H1 (cell line): ENCODE measurements at regions not wholly inside any gene's neighbourhood (a gene's known extent, or its start where the extent isn't known, plus 50 kb on each side); places are given as distances from the start of the nearest gene placed in this dataset.

ENCODE experiments used
- CTCF ChIA-PET: fragments of 300-600 bp; sonication (Branson Sonifier 250); formaldehyde crosslinking; loops from one replicate; lab custom pipeline; 2021; ENCODE audit not compliant: partially characterized antibody; lab: Charles Lee
- POLR2A ChIA-PET: fragments of 300-600 bp; sonication (Branson Sonifier 250); formaldehyde crosslinking; loops from one replicate; lab custom pipeline; 2021; ENCODE audit warnings: inconsistent platforms; ENCODE audit not compliant: partially characterized antibody; lab: Charles Lee
- DNase-seq, 2 experiments: peaks; one replicate each; pipeline versions ENCODE4 v3.0.0 to v3.0.0-alpha.2; 2010 to 2022; ENCODE audit warnings: low spot score in 2 of 2, low read depth in 1 of 2, mixed read lengths in 1 of 2
- FAIRE-seq: peaks from 2 replicates; lab custom pipeline; 2011; peaks lifted over from hg19 to GRCh38; lab: Jason Lieb, UNC
- H2AFZ ChIP-seq: 2 replicates; pipeline ENCODE4 v1.8.1; 2012; ENCODE audit warnings: low read length, inconsistent platforms
- H2AK5ac ChIP-seq: 2 replicates; pipeline ENCODE4 v1.6.1; 2013; ENCODE audit warnings: low read depth, low read length
- H2BK120ac ChIP-seq: replicated peaks from 2 replicates; pipeline ENCODE3; 2013; ENCODE audit warnings: low read depth, low read length, inconsistent platforms
- H2BK12ac ChIP-seq: 2 replicates; pipeline ENCODE4 v1.6.1; 2013; ENCODE audit warnings: low read depth, low read length
- H2BK15ac ChIP-seq: 2 replicates; pipeline ENCODE4 v1.6.1; 2013; ENCODE audit warnings: low read length
- H2BK20ac ChIP-seq: 2 replicates; pipeline ENCODE4 v1.6.1; 2013; ENCODE audit warnings: low read length
- H2BK5ac ChIP-seq: 2 replicates; pipeline ENCODE4 v1.6.1; 2013; ENCODE audit warnings: low read depth, low read length
- H3K14ac ChIP-seq: 2 replicates; pipeline ENCODE4 v1.6.1; 2013; ENCODE audit warnings: inconsistent platforms; ENCODE audit not compliant: insufficient read length
- H3K18ac ChIP-seq: 2 replicates; pipeline ENCODE4 v1.6.1; 2013; ENCODE audit warnings: low read length; ENCODE audit errors: extremely low read depth
- H3K23ac ChIP-seq: 2 replicates; pipeline ENCODE4 v1.6.1; 2013; ENCODE audit warnings: inconsistent platforms; ENCODE audit not compliant: insufficient read length
- H3K23me2 ChIP-seq: 2 replicates; pipeline ENCODE4 v1.6.1; 2013; ENCODE audit warnings: low read depth, low read length
- H3K27ac ChIP-seq: 2 replicates; pipeline ENCODE4 v1.6.1; 2011; ENCODE audit warnings: low read depth, low read length, inconsistent platforms
- H3K27me3 ChIP-seq, 4 experiments: replicated peaks in 1 of 4; 1 replicate in 1 of 4; 2 replicates in 3 of 4; pipeline versions ENCODE4 v1.6.1 to v1.8.1; 2011 to 2013; ENCODE audit warnings: low read length in 3 of 4, mild to moderate bottlenecking in 3 of 4, inconsistent platforms in 2 of 4, mixed read lengths in 2 of 4, moderate library complexity in 1 of 4; ENCODE audit not compliant: control insufficient read depth in 3 of 4, insufficient read depth in 3 of 4; ENCODE audit errors: extremely low read depth in 1 of 4
- H3K36me3 ChIP-seq, 4 experiments: 2 replicates each; pipeline versions ENCODE4 v1.6.1 to v1.8.1; 2011 to 2013; ENCODE audit warnings: mild to moderate bottlenecking in 4 of 4, low read length in 3 of 4, moderate library complexity in 2 of 4, control low read depth in 1 of 4, inconsistent platforms in 1 of 4; ENCODE audit not compliant: insufficient read depth in 4 of 4, control insufficient read depth in 2 of 4
- H3K4ac ChIP-seq: replicated peaks from 2 replicates; pipeline ENCODE3; 2013; ENCODE audit warnings: low read length, low read depth, mixed read lengths, inconsistent platforms; ENCODE audit not compliant: insufficient read length
- H3K4me1 ChIP-seq, 4 experiments: replicated peaks in 1 of 4; 1 replicate in 1 of 4; 2 replicates in 3 of 4; pipeline versions ENCODE4 v1.6.1 to v1.8.1; 2011 to 2013; ENCODE audit warnings: low read length in 3 of 4, inconsistent platforms in 2 of 4, mixed read lengths in 1 of 4; ENCODE audit not compliant: insufficient read depth in 4 of 4, control insufficient read depth in 3 of 4
- H3K4me2 ChIP-seq, 2 experiments: 2 replicates each; pipeline versions ENCODE4 v1.6.1 to v1.8.1; 2011 to 2013; ENCODE audit warnings: low read depth in 2 of 2, low read length in 2 of 2, control low read depth in 1 of 2, inconsistent platforms in 1 of 2, mild to moderate bottlenecking in 1 of 2; ENCODE audit not compliant: insufficient read depth in 1 of 2
- H3K4me3 ChIP-seq, 4 experiments: fragments of 200-600, 300-600 bp in 1 of 4; sonication (generic), shearing (Covaris generic), sonication (Bioruptor Twin) in 1 of 4; 2 replicates each; pipeline versions ENCODE4 v1.5.1 to v1.8.1; 2011 to 2016; ENCODE audit warnings: low read length in 4 of 4, low read depth in 3 of 4, control low read depth in 2 of 4, inconsistent platforms in 2 of 4, mild to moderate bottlenecking in 2 of 4, mixed read lengths in 1 of 4, moderate library complexity in 1 of 4; ENCODE audit not compliant: insufficient read depth in 2 of 4; ENCODE audit errors: extremely low read depth in 1 of 4
- H3K56ac ChIP-seq: replicated peaks from 2 replicates; pipeline ENCODE3; 2013; ENCODE audit warnings: low read depth, mild to moderate bottlenecking, mixed read lengths, low read length, inconsistent platforms; ENCODE audit not compliant: insufficient read length
- H3K79me1 ChIP-seq: 2 replicates; pipeline ENCODE4 v1.6.1; 2013; ENCODE audit warnings: low read depth, low read length, control low read depth
- H3K79me2 ChIP-seq, 2 experiments: 2 replicates each; pipeline versions ENCODE4 v1.6.1 to v1.8.1; 2012 to 2013; ENCODE audit warnings: low read length in 2 of 2, mild to moderate bottlenecking in 2 of 2, inconsistent platforms in 1 of 2; ENCODE audit not compliant: insufficient read depth in 2 of 2, control insufficient read depth in 1 of 2
- H3K9ac ChIP-seq, 4 experiments: replicated peaks in 1 of 4; 1 replicate in 1 of 4; 2 replicates in 3 of 4; pipeline versions ENCODE4 v1.6.1 to v1.8.1; 2011 to 2013; ENCODE audit warnings: low read depth in 3 of 4, low read length in 3 of 4, control low read depth in 2 of 4, mild to moderate bottlenecking in 2 of 4, moderate library complexity in 2 of 4, inconsistent platforms in 1 of 4; ENCODE audit errors: extremely low read depth in 1 of 4
- H3K9me3 ChIP-seq, 2 experiments: 2 replicates each; pipeline versions ENCODE4 v1.6.1 to v1.8.1; 2012 to 2013; ENCODE audit warnings: mild to moderate bottlenecking in 2 of 2, moderate library complexity in 2 of 2, control low read depth in 1 of 2, inconsistent platforms in 1 of 2, low read depth in 1 of 2, low read length in 1 of 2, mixed read lengths in 1 of 2; ENCODE audit not compliant: insufficient read depth in 2 of 2
- H4K20me1 ChIP-seq, 2 experiments: replicated peaks in 1 of 2; 2 replicates each; pipeline versions ENCODE3 to v1.8.1; 2011 to 2013; ENCODE audit warnings: inconsistent platforms in 2 of 2, low read length in 2 of 2, mild to moderate bottlenecking in 1 of 2; ENCODE audit not compliant: insufficient read depth in 2 of 2, control insufficient read depth in 1 of 2
- H4K5ac ChIP-seq: 2 replicates; pipeline ENCODE4 v1.6.1; 2013; ENCODE audit warnings: low read length, low read depth, mixed read lengths, inconsistent platforms; ENCODE audit not compliant: insufficient read length
- H4K8ac ChIP-seq: 2 replicates; pipeline ENCODE4 v1.8.0; 2013; ENCODE audit warnings: mild to moderate bottlenecking, moderate library complexity, low read length, inconsistent platforms; ENCODE audit not compliant: insufficient read depth; ENCODE audit errors: extremely low read depth
- H4K91ac ChIP-seq: replicated peaks from 2 replicates; pipeline ENCODE3; 2013; ENCODE audit warnings: low read length, mixed read lengths, inconsistent platforms; ENCODE audit not compliant: insufficient read length
- CBX5 ChIP-seq: fragments of 300-800, 300-1000 bp; sonication (generic); IDR thresholded peaks from 2 replicates; pipeline ENCODE4 v1.7.1; 2016; ENCODE audit warnings: antibody characterized with exemption, low read length, low read depth
- FOSL1 ChIP-seq: IDR thresholded peaks from 2 replicates; pipeline ENCODE4 v1.6.1; 2011; ENCODE audit warnings: mild to moderate bottlenecking, low read depth, low read length, moderate library complexity; ENCODE audit not compliant: insufficient read depth
- RNF2 ChIP-seq: fragments of 200-900, 300-1000 bp; sonication (generic); IDR thresholded peaks from 2 replicates; pipeline ENCODE4 v1.7.1; 2016; ENCODE audit warnings: borderline replicate concordance, low read depth, mild to moderate bottlenecking, antibody characterized with exemption, low read length; ENCODE audit not compliant: poor library complexity, severe bottlenecking; ENCODE audit errors: missing control alignments
- SAP30 ChIP-seq: fragments of 300-600 bp; sonication (generic); IDR thresholded peaks from 2 replicates; pipeline ENCODE4 v1.7.1; 2012; ENCODE audit warnings: low read length, moderate library complexity, mild to moderate bottlenecking, inconsistent platforms; ENCODE audit not compliant: insufficient read depth, insufficient replicate concordance
- SIX5 ChIP-seq: IDR thresholded peaks from 2 replicates; pipeline ENCODE4 v1.6.1; 2011; ENCODE audit warnings: mild to moderate bottlenecking, low read depth, low read length
- SP2 ChIP-seq: IDR thresholded peaks from 2 replicates; pipeline ENCODE4 v1.6.1; 2012; ENCODE audit warnings: mild to moderate bottlenecking, low read length, inconsistent platforms
- TCF12 ChIP-seq: IDR thresholded peaks from 2 replicates; pipeline ENCODE4 v1.6.1; 2011; ENCODE audit warnings: low read depth, mild to moderate bottlenecking, low read length
- WGBS, 2 experiments: shearing (Covaris generic) in 1 of 2; methylation state at CpG; one replicate each; pipeline versions ENCODE4 v1.1.6 to v1.1.7; 2013 to 2015; ENCODE audit warnings: low lambda C conversion rate in 2 of 2, mixed read lengths in 2 of 2, inconsistent platforms in 1 of 2, low coverage in 1 of 2, missing lambda C conversion rate in 1 of 2; ENCODE audit not compliant: insufficient replicate concordance in 2 of 2, insufficient coverage in 1 of 2, insufficient read length in 1 of 2; ENCODE audit errors: extremely low coverage in 1 of 2, missing lambda C conversion rate in 1 of 2; 5-methylcytosine and 5-hydroxymethylcytosine counted together

DNA sequence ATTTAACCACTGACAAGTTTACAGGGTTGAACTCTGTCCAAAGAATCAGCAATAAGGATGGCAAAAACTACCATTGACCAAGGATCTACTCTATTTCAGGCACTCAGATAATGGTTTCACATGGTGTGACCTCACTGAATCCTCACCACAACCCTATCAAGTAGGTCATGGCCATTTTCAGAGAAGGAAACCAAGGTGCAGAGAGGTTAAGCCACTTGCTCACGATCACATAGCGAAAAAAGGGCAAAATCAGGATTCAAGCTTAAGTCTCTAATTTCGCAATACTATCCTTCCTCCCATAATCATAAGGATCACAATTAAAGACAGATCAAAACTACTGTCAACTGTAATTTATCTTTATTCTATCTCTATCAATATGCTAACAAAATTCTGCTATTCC lies 191.0 kb upstream of the AFF2 start:
- Histone ChIP-seq H3K4me2 (no peak overlapping the region), H3K56ac (no peak overlapping the region), H4K8ac (no peak overlapping the region), H2BK20ac (no peak overlapping the region), H3K23me2 (no peaks in the 10 kb centered on the region), H3K23ac (no peak overlapping the region), H3K79me1 (no peaks in the 10 kb centered on the region), H3K18ac (no peak overlapping the region), H2BK5ac (no peak overlapping the region), H3K4ac (no peak overlapping the region), H3K9me3 (peaks cover 0 to 6% of the 10 kb centered on the region in 2 experiments; a peak in 1 of 4 replicates), H3K14ac (no peak overlapping the region), H2BK120ac (no peak overlapping the region), H3K27me3 (no peaks in the 10 kb centered on the region), H3K9ac (no peak overlapping the region), H3K36me3 (no peaks in the 10 kb centered on the region), H4K91ac (no peak overlapping the region), H2BK12ac (no peak overlapping the region), H3K27ac (no peak overlapping the region), H3K79me2 (no peaks in the 10 kb centered on the region), H2AFZ (no peak overlapping the region), H3K4me3 (no peak overlapping the region), H4K20me1 (no peaks in the 10 kb centered on the region), H3K4me1 (no peaks in the 10 kb centered on the region), H2AK5ac (no peak overlapping the region), H2BK15ac (no peak overlapping the region), H4K5ac (no peak overlapping the region)
- FAIRE-seq (no peak), DNase-seq (no peak)
- 95% methylated on average over 3 of the region's 3 CpGs; no CpG with 5 or more reads in 1 of the 2 experiments for WGBS, 2 experiments
- POLR2A ChIA-PET = no interaction called here
- CTCF ChIA-PET = no interaction called here
- TF ChIP-seq RNF2 (no peak), CBX5 (no peak), SP2 (no peak), FOSL1 (no peak), SAP30 (no peak), SIX5 (no peak), TCF12 (no peak)
